GM12865 (cell line): ENCODE measurements at regions not wholly inside any gene's neighbourhood (a gene's known extent, or its start where the extent isn't known, plus 50 kb on each side); places are given as distances from the start of the nearest gene placed in this dataset.

Source experiments
- DNase-seq: peaks from one replicate; pipeline ENCODE4 v3.0.0; 2010; ENCODE audit warnings: low read depth
- H3K4me3 ChIP-seq: 2 replicates; pipeline ENCODE4 v1.5.1; 2011; ENCODE audit warnings: mild to moderate bottlenecking, low read depth, low read length, control low read depth
- CTCF ChIP-seq: IDR thresholded peaks from 2 replicates; pipeline ENCODE4 v1.5.1; 2011; ENCODE audit warnings: low read length, control low read depth, low read depth, inconsistent platforms; ENCODE audit not compliant: insufficient read depth; ENCODE audit errors: missing control alignments

- TF ChIP-seq CTCF, result no peak
- no peak overlapping the region for H3K4me3 ChIP-seq
- peak; percentile 12 for DNase-seq
Observed at GRCh38 chr3:194218646-194219453, 82.9 kb downstream of the HES1 start.

GRCh38 chr3:194219826-194220410, 84.0 kb downstream of the HES1 start:
- TF ChIP-seq CTCF, result no peak
- DNase-seq, result no peak
- no peak overlapping the region for H3K4me3 ChIP-seq

GRCh38 chr3:194220901-194221326, 85.0 kb downstream of the HES1 start:
- DNase-seq, result no peak
- TF ChIP-seq CTCF, result no peak
- no peak overlapping the region for H3K4me3 ChIP-seq

GRCh38 chr3:194221336-194221735, 85.4 kb downstream of the HES1 start:
- H3K4me3 ChIP-seq, result no peak overlapping the region
- no peak for DNase-seq
- TF ChIP-seq CTCF, result no peak

GRCh38 chr3:194223951-194224350, 88.0 kb downstream of the HES1 start:
- no peak overlapping the region for H3K4me3 ChIP-seq
- no peak for DNase-seq
- no peak for TF ChIP-seq CTCF

- DNase-seq, result no peak
- H3K4me3 ChIP-seq, result no peak overlapping the region
- TF ChIP-seq CTCF, result no peak
Observed at GRCh38 chr3:194224471-194225417, 88.8 kb downstream of the HES1 start.
